Spleen (tissue), 7 donors: ENCODE measurements at regions not wholly inside any gene's neighbourhood (a gene's known extent, or its start where the extent isn't known, plus 50 kb on each side); places are given as distances from the start of the nearest gene placed in this dataset.

Experiments
- CTCF ChIP-seq, 11 experiments: fragments of 200-600 bp in 7 of 11; fragments of 450-650 bp in 4 of 11; sonication (generic) in 4 of 11; IDR thresholded peaks in 8 of 11; conservative IDR thresholded peaks in 3 of 11; 1 replicate in 7 of 11; 2 replicates in 4 of 11; pipeline versions ENCODE4 v1.4.0 to v1.8.0; 2016 to 2021; ENCODE audit warnings: antibody characterized with exemption in 11 of 11, inconsistent platforms in 4 of 11, mild to moderate bottlenecking in 1 of 11
- POLR2AphosphoS5 ChIP-seq, 3 donors: sonication (generic); formaldehyde crosslinking; IDR thresholded peaks; one replicate each; pipeline ENCODE4 v1.5.1; 2017; ENCODE audit warnings: antibody characterized with exemption in 3 of 3
- donor health status: DM: no; HTN: no; CAD: no; lungs with moderate emphysema.
- donor health status: DM: no; HTN: no; CAD: no.
- donor health status: DM: no; HTN: no; CAD: no.

DNA sequence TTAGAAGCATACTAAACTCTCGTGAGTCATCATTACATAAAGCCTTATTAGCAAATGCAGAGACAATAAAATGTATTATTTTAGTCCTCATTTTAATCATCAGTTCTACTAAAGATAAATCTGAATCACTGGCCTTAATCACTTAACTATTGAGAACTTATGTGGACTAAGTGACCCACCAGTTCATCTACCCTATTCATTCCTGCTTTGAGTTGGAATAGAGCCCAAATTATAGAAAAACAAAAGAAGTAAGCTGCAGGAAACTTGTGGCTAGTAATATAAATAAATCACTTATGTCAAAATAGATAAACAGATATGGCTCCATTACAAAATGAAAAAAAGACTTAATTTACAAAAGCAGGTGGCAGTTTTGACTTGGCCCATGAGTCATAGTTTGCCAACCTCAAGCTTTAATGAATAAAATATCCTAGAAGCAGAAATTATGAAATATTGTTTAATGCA, 851.8 kb upstream of the CRIM1 start:
- no peak for TF ChIP-seq CTCF (IDR thresholded peaks at IDR 0.05 in 8 of 11, conservative IDR thresholded peaks at IDR 0.05 in 3 of 11)
- TF ChIP-seq POLR2AphosphoS5 (IDR thresholded peaks at IDR 0.05), result no peak
